ENCODE measurements at regions not wholly inside any gene's neighbourhood (a gene's known extent, or its start where the extent isn't known, plus 50 kb on each side); places are given as distances from the start of the nearest gene placed in this dataset.

- POLR2A ChIA-PET, result no interaction called here
- Histone ChIP-seq H2AFZ (ENCODE audit: low read depth, low read length) (no peak overlapping the region), H3K27me3 (ENCODE audit: control insufficient read depth in 2 of 2, insufficient read depth in 2 of 2, low read length in 2 of 2) (no peaks in the 10 kb centered on the region), H3K9me1 (replicated peaks; ENCODE audit: control insufficient read depth, extremely low read depth, insufficient read depth, low read length) (no peaks in the 10 kb centered on the region), H3K36me3 (ENCODE audit: control insufficient read depth in 2 of 2, extremely low read depth in 1 of 2, insufficient read depth in 2 of 2, low read length in 2 of 2) (no peaks in the 10 kb centered on the region), H4K20me1 (replicated peaks; ENCODE audit: control insufficient read depth, extremely low read depth, insufficient read depth, low read length) (no peaks in the 10 kb centered on the region), H3K4me3 (replicated peaks in 1 of 3; ENCODE audit: insufficient read depth in 1 of 3, low read depth in 1 of 3, low read length in 3 of 3) (no peak overlapping the region), H3K9ac (replicated peaks; ENCODE audit: extremely low read depth, insufficient read depth, low read length) (no peak overlapping the region), H3K9me3 (replicated peaks; ENCODE audit: control insufficient read depth, insufficient read depth, low read length) (peaks cover 3% of the 10 kb centered on the region), H3K27ac (ENCODE audit: insufficient read depth, low read depth, low read length) (no peak overlapping the region), H3K4me2 (ENCODE audit: insufficient read depth, low read length) (no peak overlapping the region), H3K4me1 (ENCODE audit: control insufficient read depth, extremely low read depth, insufficient read depth, low read length) (no peaks in the 10 kb centered on the region), H3K79me2 (ENCODE audit: control insufficient read depth, insufficient read depth, low read length) (no peaks in the 10 kb centered on the region)
- TF ChIP-seq EZH2 (IDR thresholded peaks at IDR 0.05; ENCODE audit: borderline replicate concordance, low read depth, low read length, severe bottlenecking) (no peak), FOS (IDR thresholded peaks at IDR 0.05; ENCODE audit: borderline replicate concordance, insufficient read depth, low read length) (no peak), JUN (IDR thresholded peaks at IDR 0.05; ENCODE audit: borderline replicate concordance, insufficient read depth, insufficient read length, low read depth) (no peak), CTCF (IDR thresholded peaks at IDR 0.05; ENCODE audit: extremely low read depth in 1 of 2, insufficient read depth in 1 of 2, low read depth in 1 of 2, low read length in 2 of 2) (no peak), GATA2 (IDR thresholded peaks at IDR 0.05; ENCODE audit: insufficient read depth, insufficient read length, low read depth, low read length) (no peak), POLR2A (IDR thresholded peaks at IDR 0.05; ENCODE audit: low read depth, low read length) (no peak), MYC (IDR thresholded peaks at IDR 0.05; ENCODE audit: low read depth, low read length) (no peak), POLR2AphosphoS5 (IDR thresholded peaks at IDR 0.05; ENCODE audit: insufficient read depth, low read depth, low read length) (no peak), MAX (IDR thresholded peaks at IDR 0.05; ENCODE audit: insufficient read depth, insufficient read length) (no peak)
- BruUV-seq (replicated peaks), result no TSS peak
- CTCF ChIA-PET, result no interaction called here
- intact Hi-C loops (cut with micrococcal nuclease), result no loop called here
- DNase-seq (ENCODE audit: low read depth, low spot score) (no peak), FAIRE-seq (no peak)
- dilution Hi-C loops (cut with MboI; ENCODE audit: extremely low pct_ligation_motif_present, low sequenced_read_pairs), result no loop called here
Observed at GRCh38 chr2:129740504-129740903, 239.0 kb upstream of the RAB6C start.
